ENCODE measurements at regions not wholly inside any gene's neighbourhood (a gene's known extent, or its start where the extent isn't known, plus 50 kb on each side); places are given as distances from the start of the nearest gene placed in this dataset.

GRCh38 chr12:91311081-91311480 lies 128.5 kb upstream of the DCN start:
- no peak overlapping the region for H3K4me3 Mint-ChIP-seq
- no peaks in the 10 kb centered on the region for H3K9me3 Mint-ChIP-seq
- H3K36me3 Mint-ChIP-seq (ENCODE audit: low read depth), result no peaks in the 10 kb centered on the region
- H3K27me3 Mint-ChIP-seq (ENCODE audit: insufficient read depth), result 0 out of 2 replicates have a peak, but pooled peaks cover 2% of the 10 kb centered on the region
- H3K4me1 Mint-ChIP-seq (ENCODE audit: low read depth), result peaks cover 2% of the 10 kb centered on the region
- H3K27ac Mint-ChIP-seq, result no peak overlapping the region
- DNase-seq, result no peak
- no peak for TF ChIP-seq CTCF (IDR thresholded peaks at IDR 0.05)

GRCh38 chr12:91309450-91309849 lies 126.8 kb upstream of the DCN start:
- DNase-seq, result no peak
- TF ChIP-seq CTCF (IDR thresholded peaks at IDR 0.05), result no peak
- Mint-ChIP-seq H3K4me3 (no peak overlapping the region), H3K36me3 (ENCODE audit: low read depth) (no peaks in the 10 kb centered on the region), H3K27me3 (ENCODE audit: insufficient read depth) (0 out of 2 replicates have a peak, but pooled peaks cover 2% of the 10 kb centered on the region), H3K4me1 (ENCODE audit: low read depth) (no peaks in the 10 kb centered on the region), H3K9me3 (no peaks in the 10 kb centered on the region), H3K27ac (no peak overlapping the region)

- TF ChIP-seq CTCF (IDR thresholded peaks at IDR 0.05), result no peak
- no peak overlapping the region for H3K4me3 Mint-ChIP-seq
- no peaks in the 10 kb centered on the region for H3K9me3 Mint-ChIP-seq
- DNase-seq, result no peak
- 0 out of 2 replicates have a peak, but pooled peaks cover 2% of the 10 kb centered on the region for H3K27me3 Mint-ChIP-seq (ENCODE audit: insufficient read depth)
- no peak overlapping the region for H3K27ac Mint-ChIP-seq
- no peaks in the 10 kb centered on the region for H3K36me3 Mint-ChIP-seq (ENCODE audit: low read depth)
- H3K4me1 Mint-ChIP-seq (ENCODE audit: low read depth), result no peaks in the 10 kb centered on the region
These were observed 125.5 kb upstream of the DCN start for GRCh38 chr12:91307957-91308670.

GRCh38 chr12:91290354-91290753 lies 107.7 kb upstream of the DCN start:
- no peaks in the 10 kb centered on the region; the same call in 1 of the 2 replicates for H3K27me3 Mint-ChIP-seq (ENCODE audit: insufficient read depth)
- no peaks in the 10 kb centered on the region; the same call in 1 of the 2 replicates for H3K4me1 Mint-ChIP-seq (ENCODE audit: low read depth)
- DNase-seq, result no peak
- TF ChIP-seq CTCF (IDR thresholded peaks at IDR 0.05), result no peak
- no peak overlapping the region for H3K27ac Mint-ChIP-seq
- no peaks in the 10 kb centered on the region for H3K36me3 Mint-ChIP-seq (ENCODE audit: low read depth)
- no peak overlapping the region for H3K4me3 Mint-ChIP-seq
- no peaks in the 10 kb centered on the region for H3K9me3 Mint-ChIP-seq

- TF ChIP-seq CTCF (IDR thresholded peaks at IDR 0.05), result no peak
- Mint-ChIP-seq H3K27ac (no peak overlapping the region), H3K4me1 (ENCODE audit: low read depth) (peaks cover 4% of the 10 kb centered on the region; the same call in 1 of the 2 replicates), H3K36me3 (ENCODE audit: low read depth) (no peaks in the 10 kb centered on the region), H3K27me3 (ENCODE audit: insufficient read depth) (no peaks in the 10 kb centered on the region; the same call in 1 of the 2 replicates), H3K9me3 (no peaks in the 10 kb centered on the region), H3K4me3 (no peak overlapping the region)
- no peak for DNase-seq
These were observed 107.3 kb upstream of the DCN start for GRCh38 chr12:91289906-91290305.

Data from HFFc6 (cell line).